WTC11 (cell line): ENCODE measurements at regions not wholly inside any gene's neighbourhood (a gene's known extent, or its start where the extent isn't known, plus 50 kb on each side); places are given as distances from the start of the nearest gene placed in this dataset.
"Not testable (repeated sequence)": the region's sequence is repeated elsewhere in the genome, so short reads cannot be mapped to it uniquely, and the experiment has no call there.

ENCODE experiments used
- ATF2 ChIP-seq: sonication (generic); formaldehyde crosslinking; IDR thresholded peaks from 2 replicates; pipeline ENCODE4 v1.8.1; 2022; ENCODE audit warnings: low read depth, missing genetic modification reagents, borderline replicate concordance
- CTCF ChIP-seq: fragments of 200-600 bp; IDR thresholded peaks from 2 replicates; pipeline ENCODE4 v1.8.0; 2022; ENCODE audit warnings: antibody characterized with exemption
- FOXJ3 ChIP-seq: sonication (generic); formaldehyde crosslinking; IDR thresholded peaks from 2 replicates; pipeline ENCODE4 v1.9.0; 2021; ENCODE audit warnings: missing genetic modification reagents, mild to moderate bottlenecking, borderline replicate concordance
- HMGA2 ChIP-seq: fragments of 250-450 bp; sonication (Bioruptor Pico); IDR thresholded peaks from 2 replicates; pipeline ENCODE4 v1.4.0; 2021; ENCODE audit warnings: mild to moderate bottlenecking, moderate library complexity
- ZBTB21 ChIP-seq: sonication (generic); formaldehyde crosslinking; IDR thresholded peaks from 2 replicates; pipeline ENCODE4 v1.8.1; 2023; ENCODE audit warnings: mild to moderate bottlenecking, missing genetic modification reagents, borderline replicate concordance
- ZNF263 ChIP-seq: sonication (generic); formaldehyde crosslinking; IDR thresholded peaks from 2 replicates; pipeline ENCODE4 v1.8.1; 2022; ENCODE audit warnings: low read depth, mild to moderate bottlenecking, moderate library complexity, missing genetic modification reagents
- TF ChIP-seq, protein P1 (sequence below): sonication (generic); formaldehyde crosslinking; IDR thresholded peaks from 2 replicates; pipeline ENCODE4 v1.8.0; 2022; ENCODE audit warnings: mild to moderate bottlenecking, missing genetic modification reagents
- TF ChIP-seq, protein P2 (sequence below): sonication (generic); formaldehyde crosslinking; IDR thresholded peaks from 2 replicates; pipeline ENCODE4 v1.8.1; 2023; ENCODE audit warnings: mild to moderate bottlenecking, missing genetic modification reagents, moderate library complexity

GRCh38 chr3:159261333-159261732 is 459.5 kb downstream of the MFSD1 start:
- not testable (repeated sequence) for TF ChIP-seq CTCF; ZBTB21 (CRISPR knock-in tag); ZNF263; FOXJ3 (CRISPR knock-in tag); HMGA2; ATF2
- TF ChIP-seq, protein P1, sequence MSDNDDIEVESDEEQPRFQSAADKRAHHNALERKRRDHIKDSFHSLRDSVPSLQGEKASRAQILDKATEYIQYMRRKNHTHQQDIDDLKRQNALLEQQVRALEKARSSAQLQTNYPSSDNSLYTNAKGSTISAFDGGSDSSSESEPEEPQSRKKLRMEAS: not testable (repeated sequence)
- TF ChIP-seq, protein P2, sequence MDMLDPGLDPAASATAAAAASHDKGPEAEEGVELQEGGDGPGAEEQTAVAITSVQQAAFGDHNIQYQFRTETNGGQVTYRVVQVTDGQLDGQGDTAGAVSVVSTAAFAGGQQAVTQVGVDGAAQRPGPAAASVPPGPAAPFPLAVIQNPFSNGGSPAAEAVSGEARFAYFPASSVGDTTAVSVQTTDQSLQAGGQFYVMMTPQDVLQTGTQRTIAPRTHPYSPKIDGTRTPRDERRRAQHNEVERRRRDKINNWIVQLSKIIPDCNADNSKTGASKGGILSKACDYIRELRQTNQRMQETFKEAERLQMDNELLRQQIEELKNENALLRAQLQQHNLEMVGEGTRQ (CRISPR knock-in tag): not testable (repeated sequence)
